NCI-H2107 treated with DMSO at 0.1 percent for 48 hours (cell line): ENCODE measurements at regions not wholly inside any gene's neighbourhood (a gene's known extent, or its start where the extent isn't known, plus 50 kb on each side); places are given as distances from the start of the nearest gene placed in this dataset.
"Not testable (repeated sequence)": the region's sequence is repeated elsewhere in the genome, so short reads cannot be mapped to it uniquely, and the experiment has no call there.

Experiments
- DNase-seq: peaks from one replicate; lab custom pipeline; 2025; ENCODE audit not compliant: unreplicated experiment; lab: John Stamatoyannopoulos, UW

DNA sequence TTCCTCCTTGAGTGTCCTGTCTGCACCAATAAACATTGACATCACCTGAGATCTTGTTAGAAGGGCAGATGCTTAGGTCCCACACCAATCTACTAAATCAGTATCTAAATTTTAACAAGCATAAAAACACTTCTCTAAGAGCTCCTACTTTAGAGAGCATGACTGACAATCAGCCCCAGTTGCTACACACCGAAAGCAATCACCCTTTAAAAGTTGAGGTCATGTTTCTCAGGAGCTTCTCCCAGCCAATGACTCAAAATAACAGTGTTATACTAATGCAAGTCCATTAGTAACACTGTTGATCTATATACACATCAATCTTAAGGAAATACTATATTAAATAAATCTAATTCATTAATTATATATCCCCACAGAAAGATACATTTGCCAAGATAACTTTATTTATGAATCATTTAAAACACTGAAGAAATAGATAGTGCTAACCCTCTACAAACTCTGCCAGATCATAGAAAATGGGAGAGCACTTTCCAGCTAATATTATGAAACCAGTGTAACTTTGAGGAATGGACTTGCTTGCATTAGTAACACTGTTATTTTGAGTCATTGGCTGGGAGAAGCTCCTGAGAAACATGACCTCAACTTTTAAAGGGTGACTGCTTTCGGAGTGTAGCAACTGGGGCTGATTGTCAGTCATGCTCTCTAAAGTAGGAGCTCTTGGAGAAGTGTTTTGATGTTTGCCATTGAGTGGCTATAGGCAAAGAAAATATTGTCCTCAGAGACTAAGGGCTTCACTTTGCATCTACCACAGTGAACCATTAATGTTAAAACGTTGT is 109.8 kb upstream of the HDX start:
- DNase-seq, result no peak

DNA sequence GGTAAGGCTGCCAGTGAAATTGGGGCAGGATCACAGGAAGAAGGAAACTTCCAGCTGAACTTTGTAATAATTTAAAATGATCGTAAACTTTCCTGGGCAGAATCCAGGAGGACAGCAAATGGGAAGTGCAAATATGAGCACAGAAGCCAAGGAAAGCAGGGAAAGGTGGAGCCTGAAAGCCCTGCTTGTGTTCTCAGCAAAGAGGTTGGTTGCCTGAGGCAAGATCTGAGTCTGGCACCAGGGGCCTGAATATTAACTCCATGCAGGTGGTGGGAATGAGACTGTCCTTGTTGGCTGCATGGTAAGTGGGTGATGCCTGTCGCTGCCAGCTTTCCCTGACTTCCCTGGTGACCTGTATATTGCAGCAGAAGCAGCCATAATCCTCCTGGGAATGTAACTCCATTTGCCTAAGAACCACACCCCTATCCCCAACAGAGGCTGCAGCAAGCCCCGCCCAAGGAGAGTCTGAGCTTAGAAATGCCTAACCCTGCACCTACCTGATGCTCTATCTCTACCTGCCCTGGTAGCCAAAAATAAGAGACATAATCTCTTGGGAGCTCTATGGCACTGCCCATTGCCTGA is 132.0 kb upstream of the HDX start:
- DNase-seq, result no peak

DNA sequence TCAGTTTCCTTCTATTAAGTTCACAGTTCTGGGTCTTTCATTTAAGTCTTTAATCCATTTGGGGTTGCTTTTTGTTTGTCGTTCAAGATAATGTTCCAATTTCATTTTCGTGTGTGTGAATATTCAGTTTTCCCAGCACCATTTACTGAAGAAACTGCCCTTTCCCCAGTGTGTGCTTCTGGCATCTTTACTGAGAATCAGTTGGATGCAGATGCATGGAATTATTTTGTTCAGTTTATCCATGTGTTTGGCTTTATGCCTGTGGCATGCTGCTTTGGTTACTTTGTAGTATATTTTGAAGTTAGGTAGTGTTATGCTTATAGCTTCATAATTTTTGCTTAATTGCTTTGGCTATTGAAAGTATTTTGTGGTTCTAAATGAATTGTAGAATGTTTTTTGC is 163.8 kb upstream of the HDX start:
- DNase-seq, result no peak

DNA sequence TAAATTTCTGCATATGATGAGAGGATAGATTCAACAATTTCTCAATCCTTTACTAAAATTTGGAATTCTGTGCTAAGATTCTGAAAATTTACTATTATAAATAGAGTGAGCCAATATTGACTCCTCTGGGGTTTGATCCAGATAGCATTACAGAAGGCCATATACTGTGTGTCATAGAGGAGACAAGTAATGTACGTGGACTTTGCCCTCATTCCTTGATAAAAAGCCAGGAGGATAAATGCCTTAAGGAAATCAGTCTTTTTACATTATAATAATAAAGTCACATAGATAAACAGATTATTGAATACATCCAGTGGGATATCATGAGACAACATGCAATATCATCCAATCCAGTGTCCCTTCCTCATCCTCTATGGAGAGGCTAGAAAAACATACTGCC is 188.0 kb upstream of the HDX start:
- no peak for DNase-seq

DNA sequence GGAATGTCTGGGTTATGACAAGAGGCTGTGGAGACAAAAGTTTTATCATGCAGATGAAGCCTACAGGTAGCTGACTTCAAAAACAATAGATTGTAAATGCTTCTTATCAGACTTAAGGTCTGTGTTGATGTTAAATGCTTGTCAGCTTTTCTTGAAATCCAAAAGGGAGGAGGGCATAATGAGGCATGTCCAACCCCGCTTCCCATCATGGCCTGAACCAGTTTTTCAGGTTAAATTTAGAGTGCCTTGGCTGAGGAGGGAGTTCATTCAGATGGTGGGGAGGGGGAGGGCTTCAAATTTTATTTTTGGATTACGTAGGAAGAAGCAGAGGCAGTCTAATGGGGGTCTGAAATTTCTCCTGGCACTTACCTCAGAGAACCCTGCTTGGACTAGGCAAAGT is 207.7 kb upstream of the HDX start:
- no peak for DNase-seq

DNA sequence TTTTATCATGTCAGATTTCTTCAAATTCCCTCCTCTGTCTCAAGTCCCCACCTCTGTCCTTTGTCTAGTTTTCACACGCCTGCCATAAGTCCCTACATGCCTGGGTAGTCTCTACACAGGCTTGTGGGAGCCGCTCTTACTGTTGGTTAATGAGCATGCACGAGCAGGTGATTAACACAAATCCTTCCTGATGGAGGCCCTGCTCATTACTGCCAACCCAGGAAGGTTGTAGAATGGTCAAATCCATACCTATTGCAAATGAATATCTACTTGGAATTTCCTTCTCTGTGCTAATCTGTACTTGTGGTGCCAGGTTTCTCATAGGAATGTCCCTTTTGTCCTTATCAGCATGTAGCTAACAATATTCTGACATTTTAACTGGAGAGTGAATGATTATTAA is 208.4 kb upstream of the HDX start:
- no peak for DNase-seq

DNA sequence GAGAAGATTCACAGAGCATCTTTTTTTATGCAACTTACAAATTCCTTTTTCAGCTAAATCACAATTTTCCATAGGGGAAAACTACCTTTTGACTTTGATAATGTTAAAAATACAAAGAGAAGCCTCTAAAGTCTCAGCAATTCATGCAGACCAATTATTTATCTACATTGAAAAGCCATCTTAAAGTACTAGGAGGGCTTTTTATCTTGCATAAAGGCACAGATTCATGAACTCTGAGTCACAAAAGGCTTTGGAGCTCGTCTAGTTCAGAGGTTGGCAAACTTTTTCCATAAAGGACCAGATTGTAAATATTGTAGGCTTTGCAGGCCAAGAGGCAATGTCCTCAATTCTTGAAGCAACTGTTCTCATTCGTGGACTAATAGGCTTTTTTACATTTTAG is 210.4 kb upstream of the HDX start:
- DNase-seq, result no peak

DNA sequence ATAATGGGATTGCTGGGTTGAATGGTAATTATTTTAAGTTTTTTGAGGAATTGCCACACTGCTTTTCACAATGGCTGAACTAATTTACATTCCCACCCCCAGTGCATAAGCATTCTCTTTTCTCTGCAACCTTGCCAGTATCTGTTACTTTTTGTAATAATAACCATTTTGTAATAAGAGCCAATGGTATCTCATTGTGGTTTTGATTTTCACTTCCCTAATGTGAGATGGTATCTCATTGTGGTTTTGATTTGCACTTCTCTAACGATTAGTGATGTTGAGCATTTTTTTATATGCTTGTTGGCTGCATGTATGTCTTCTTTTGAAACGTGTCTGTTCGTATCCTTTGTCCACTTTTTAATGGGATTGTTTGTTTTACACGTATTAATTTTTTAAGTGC is 213.1 kb upstream of the HDX start:
- no peak for DNase-seq

DNA sequence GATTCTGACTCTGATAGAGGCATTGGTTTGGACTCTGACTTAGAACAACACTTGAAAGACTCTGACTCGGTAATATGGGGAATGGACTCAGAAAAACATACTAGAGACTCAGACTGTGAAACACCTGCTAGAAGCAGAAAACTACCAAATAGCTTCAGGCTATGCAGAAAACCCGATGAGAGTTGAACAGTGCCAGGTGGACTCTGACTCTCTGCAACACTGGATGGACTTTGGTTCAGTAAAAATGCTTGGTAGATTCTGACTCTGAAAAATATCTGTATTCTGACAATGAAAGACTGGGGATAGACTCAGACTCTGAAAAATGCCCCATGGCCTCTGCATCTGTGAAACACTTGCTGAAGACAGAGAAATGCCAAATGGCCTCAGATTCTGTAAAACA is 215.1 kb upstream of the HDX start:
- no peak for DNase-seq

DNA sequence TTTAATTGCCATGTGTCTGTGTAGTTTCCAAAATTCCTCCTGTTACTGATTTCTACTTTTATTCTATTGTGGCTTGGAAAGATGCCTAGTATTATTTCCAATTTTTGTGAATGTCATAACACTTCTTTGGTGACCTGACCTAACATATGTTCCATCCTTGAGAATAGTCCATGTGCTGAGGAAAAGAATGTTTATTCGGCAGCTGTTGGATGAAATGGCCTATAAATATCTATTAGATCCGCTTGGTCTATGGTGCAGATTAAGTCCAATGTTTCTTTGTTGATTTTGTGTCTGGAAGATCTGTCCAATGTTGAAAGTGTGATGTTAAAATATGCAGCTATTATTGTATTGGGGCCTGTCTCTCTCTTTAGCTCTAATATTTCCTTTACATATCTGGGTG is 219.2 kb upstream of the HDX start:
- DNase-seq, result no peak

DNA sequence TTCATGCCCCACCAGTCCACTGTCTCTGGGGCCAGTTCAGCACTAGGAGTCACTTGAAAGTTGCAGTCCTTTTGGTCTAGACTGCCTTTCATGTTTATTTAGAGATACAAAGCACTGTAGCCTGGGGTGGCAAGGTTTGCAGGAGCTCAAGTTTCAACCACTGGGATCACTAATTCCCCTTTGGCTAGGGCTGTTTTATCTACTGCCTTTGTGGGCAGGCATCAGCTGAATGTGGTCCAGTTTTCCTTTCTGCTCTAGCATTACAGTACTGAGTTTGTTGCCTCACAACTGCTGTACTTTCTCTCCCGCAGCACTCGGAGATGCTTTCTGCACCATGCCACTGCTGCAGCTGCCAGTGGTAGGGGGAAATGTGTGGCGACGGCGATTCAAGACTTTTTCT is 222.3 kb upstream of the HDX start:
- DNase-seq, result peak; percentile 34

DNA sequence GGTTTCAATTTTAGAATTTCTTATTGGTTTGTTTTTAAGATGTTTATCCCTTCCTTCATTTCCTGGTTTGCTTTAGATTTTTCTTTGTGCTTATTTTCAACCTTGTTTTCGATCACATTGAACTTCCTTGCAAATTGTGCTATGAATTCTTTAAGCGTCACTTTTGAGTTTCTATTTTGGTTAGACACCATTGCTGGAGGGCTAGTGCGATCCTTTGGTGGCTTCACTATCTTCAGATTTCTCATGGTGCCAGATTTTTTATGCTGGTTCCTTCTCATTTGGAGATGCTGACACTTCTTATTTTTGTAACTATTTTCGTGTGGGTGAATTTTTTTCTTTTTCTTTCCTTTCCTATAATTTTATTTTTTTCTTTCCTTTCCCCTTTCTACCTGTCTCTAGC is 227.2 kb upstream of the HDX start:
- DNase-seq, result no peak

DNA sequence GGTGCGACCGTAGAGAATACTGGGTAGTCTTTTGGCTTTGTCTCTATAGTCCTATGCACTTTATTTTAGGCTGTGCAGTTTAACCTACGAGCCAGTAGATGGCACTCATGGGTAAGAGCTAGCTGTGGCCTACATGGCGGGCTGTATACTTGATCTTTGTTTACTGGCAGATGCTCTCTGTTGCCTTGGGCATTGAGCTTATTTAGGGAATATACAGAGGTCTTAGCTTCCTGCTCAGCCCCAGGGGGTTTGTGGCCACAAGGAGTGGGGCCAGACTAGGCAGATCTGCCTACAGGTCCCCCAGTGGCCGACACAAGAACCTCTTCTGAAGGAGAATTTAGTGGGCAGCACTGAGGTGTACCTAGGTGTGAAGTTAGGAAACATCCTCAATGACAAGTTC is 227.6 kb upstream of the HDX start:
- peak; percentile 77 for DNase-seq

DNA sequence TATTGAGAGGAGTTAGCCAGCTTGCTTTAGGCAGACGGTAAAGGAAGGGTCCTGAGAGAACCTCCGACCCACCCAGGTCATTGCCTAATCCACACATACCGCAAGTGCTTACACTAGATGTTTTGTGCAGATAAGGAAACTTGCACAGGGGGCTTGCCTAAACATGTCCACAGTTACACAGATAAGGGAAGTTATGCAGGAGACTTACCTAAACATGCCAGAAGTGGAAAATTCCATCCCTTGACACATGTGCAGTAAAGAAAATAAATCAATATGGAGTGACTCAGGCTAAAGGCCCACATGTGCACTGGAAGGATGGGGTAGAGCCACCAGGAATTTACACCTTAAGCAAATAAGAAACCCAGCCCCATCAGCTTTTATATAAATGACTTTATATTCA is 232.8 kb upstream of the HDX start:
- DNase-seq, result no peak

DNA sequence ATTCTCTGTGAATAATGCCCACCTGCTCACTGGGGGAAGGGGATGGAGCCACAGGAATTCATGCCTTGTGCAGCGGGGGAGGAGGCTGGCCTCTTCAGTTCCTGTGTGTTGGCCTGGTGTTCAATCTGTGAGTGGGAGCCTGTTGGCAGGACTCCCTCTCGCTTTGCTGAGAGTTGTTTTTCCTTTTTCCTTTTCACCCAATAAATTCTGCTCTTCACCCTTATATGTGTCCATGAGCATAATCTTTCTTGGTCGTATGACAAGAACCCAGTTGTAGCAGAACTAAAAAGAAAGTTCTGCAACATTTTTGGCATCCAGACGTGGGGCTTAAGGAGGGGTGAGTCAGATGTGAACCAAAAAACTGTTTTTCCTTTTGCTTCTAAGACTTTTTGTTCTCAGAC is 235.2 kb upstream of the HDX start:
- DNase-seq, result no peak

DNA sequence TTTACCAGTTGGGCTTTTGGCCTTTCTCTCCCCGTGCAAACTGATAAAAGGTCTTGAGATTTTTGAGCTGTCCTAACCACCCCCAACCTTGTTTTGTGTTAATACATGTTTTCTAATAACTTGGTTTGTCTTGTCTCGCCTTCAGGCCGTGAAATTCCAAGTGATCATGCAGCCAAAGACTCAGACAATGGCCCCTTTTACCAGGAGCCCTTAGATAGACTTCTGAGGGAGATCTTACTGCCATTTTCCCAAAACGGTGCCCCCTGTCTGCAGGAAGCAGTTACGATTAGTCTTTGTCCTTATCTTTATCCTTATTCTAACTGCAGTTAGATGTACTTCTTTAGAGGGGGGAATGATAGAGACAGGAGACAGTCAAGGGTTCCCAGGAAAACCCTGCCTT is 245.3 kb upstream of the HDX start:
- no peak for DNase-seq

DNA sequence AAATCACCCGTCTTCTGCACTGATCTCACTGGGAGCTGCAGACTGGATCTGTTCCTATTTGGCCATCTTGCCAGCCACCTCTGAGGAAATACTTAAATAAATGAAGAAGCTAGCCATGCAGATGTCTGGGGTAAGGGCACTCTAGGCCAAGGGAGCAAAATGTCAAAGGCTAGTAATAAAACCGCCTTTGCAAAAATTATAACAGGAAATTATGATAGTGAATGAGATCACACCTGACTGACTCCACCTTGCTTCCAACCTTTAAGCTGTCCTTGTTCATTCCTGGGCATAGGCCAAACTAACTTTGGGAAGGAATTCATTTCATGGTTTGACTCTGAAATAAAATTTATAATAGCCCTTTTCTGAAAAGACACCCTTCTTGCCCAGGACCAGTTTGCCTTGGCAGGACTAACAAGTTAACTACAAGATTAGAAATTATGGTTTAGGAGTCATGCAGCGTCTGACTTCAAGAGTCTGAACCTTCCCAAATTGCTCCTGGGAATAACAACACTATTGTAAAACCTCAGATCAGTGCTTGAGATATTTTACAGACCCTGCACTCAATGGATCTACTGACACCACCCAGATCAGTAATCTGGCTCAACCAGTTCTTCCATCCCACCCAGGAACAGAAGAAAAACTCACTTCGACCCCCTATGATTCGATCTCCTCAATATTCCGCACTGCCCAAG is 246.9 kb upstream of the HDX start:
- no peak for DNase-seq

DNA sequence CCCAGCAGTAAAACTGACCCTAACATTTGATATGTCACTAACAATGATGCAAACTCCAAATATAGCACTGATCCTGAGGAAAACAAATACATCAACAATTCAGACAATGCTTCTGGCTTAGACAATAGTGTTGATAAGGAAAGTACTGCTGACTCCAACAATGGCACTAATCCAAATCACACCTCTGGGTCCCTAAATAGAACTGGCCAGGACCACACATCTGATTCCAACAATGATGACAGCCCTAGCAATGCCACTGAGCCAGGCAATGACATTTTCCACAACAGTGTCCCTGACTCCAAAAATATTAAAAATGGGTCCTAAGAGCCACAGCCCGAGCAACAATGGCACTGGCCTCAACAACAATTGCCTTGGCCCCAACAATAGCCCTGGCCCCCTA is 243.1 kb upstream of the APOOL start:
- DNase-seq, result no peak

DNA sequence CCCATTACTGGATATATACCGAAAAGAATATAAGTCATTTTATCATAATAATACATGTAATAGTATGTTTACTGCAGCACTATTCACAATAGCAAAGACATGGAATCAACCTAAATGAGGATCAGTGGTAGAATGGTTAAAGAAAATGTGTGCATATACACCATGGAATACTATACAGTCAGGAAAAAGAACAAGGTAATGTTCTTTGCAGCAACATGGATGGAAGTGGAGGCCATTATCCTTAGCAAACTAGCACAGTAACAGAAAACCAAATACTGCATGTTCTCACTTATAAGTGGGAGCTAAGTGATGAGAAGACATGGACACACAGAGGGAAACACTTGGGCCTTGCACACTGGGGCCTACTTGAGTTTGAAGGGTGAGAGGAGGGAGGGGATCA is 207.4 kb upstream of the APOOL start:
- no peak for DNase-seq

DNA sequence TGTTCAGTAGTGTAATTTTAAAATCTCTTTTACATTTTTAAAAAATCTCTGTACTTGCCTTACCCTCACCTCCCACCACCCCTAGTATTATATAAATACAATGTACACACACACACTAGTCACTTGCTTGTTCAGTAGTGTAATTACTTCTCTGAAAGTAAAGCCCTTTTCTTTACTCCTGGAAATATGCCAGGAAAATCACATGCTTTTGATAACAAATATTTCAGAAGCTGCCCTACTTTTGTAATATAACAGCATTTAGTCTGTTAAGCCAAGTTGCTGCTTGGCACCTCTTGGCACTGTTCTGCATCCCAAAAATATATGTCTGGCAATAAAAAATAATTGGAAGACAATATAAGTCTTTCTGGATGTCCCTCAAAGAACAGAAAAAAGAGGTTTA is 172.8 kb upstream of the APOOL start:
- no peak for DNase-seq

DNA sequence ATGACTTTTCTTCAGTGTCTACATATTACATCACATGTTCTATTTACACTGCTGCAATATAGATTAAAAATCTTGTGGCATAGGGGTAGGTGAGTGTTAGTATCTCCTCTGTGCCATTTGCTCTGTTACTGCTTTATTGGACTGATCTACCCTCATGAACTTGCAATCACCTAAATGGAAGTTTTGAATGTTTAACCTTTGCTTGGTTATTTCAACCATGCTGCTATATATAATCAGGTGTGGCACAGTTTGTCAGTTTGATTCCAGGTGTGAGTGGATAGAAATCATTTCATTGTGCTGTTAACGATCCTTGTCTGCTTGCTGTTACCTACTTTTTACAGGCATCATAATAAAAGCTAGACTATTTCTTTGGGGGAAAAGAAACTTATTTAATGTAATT is 157.1 kb upstream of the APOOL start:
- not testable (repeated sequence) for DNase-seq

DNA sequence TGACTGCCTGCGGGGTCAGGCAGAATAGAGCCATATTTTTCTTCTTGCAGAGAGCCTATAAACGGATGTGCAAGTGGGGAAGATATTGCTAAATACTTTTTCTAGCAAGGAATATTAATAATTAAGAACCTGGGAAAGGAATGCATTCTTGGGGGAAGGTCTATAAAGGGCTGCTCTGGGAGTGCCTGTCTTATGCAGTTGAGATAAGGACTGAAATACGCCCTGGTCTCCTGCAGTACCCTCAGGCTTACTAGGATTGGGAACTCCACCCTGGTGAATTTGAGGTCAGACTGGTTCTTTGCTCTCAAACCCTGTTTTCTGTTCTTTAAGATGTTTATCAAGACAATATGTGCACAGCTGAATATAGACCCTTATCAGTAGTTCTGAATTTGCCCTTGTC is 152.5 kb upstream of the APOOL start:
- not testable (repeated sequence) for DNase-seq

DNA sequence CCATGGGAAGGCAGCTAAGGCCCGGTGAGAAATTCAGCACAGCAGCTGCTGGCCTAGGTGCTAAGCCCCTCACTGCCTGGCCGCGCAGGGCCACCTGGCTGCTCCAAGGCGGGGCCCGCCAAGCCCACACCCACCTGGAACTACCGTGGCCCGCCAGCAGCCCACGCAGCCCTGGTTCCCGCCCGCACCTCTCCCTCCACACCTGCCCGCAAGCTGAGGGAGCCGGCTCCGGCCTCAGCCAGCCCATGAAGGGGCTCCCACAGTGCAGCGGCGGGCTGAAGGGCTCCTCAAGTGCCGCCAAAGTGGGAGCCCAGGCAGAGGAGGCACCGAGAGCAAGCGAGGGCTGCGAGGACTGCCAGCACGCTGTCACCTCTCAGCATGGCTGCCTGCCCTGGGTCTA is 146.9 kb upstream of the APOOL start:
- DNase-seq, result not testable (repeated sequence)
